GM23338 (cell line): ENCODE measurements at regions not wholly inside any gene's neighbourhood (a gene's known extent, or its start where the extent isn't known, plus 50 kb on each side); places are given as distances from the start of the nearest gene placed in this dataset.

Source experiments
- ATAC-seq: fragments of 200-7000 bp; cut with Tn5 transposase; 3 replicates; pipeline ENCODE4 v1.9.1; 2020
- DNase-seq: peaks from one replicate; pipeline ENCODE4 v3.0.0-alpha.2; 2015; ENCODE audit warnings: low spot score
- H2AFZ ChIP-seq: fragments of 200-600 bp; sonication (generic); 2 replicates; pipeline ENCODE4 v1.8.0; 2016; ENCODE audit warnings: antibody characterized with exemption, mild to moderate bottlenecking, moderate library complexity
- H3F3A ChIP-seq: fragments of 200-600 bp; sonication (generic); replicated peaks from 2 replicates; pipeline ENCODE4 v1.8.0; 2017; ENCODE audit warnings: antibody characterized with exemption, mixed run types, low read depth
- H3K27ac ChIP-seq: fragments of 200-600 bp; sonication (generic); 2 replicates; pipeline ENCODE4 v1.6.1; 2016; ENCODE audit warnings: low read depth
- H3K27me3 ChIP-seq: fragments of 200-600 bp; sonication (generic); 2 replicates; pipeline ENCODE4 v1.8.0; 2016; ENCODE audit warnings: mild to moderate bottlenecking, mixed run types, moderate library complexity; ENCODE audit not compliant: insufficient read depth
- H3K36me3 ChIP-seq: fragments of 200-600 bp; sonication (generic); 2 replicates; pipeline ENCODE4 v1.8.0; 2016; ENCODE audit warnings: mild to moderate bottlenecking; ENCODE audit not compliant: insufficient read depth
- H3K4me1 ChIP-seq: fragments of 200-600 bp; sonication (generic); 2 replicates; pipeline ENCODE4 v1.8.0; 2016; ENCODE audit warnings: mild to moderate bottlenecking, moderate library complexity; ENCODE audit not compliant: insufficient read depth
- H3K4me2 ChIP-seq: fragments of 200-600 bp; sonication (generic); 2 replicates; pipeline ENCODE4 v1.7.1; 2017; ENCODE audit warnings: mixed run types
- H3K4me3 ChIP-seq: fragments of 200-600 bp; sonication (generic); 2 replicates; pipeline ENCODE4 v1.6.1; 2016; ENCODE audit warnings: mixed run types
- H3K79me2 ChIP-seq: fragments of 200-600 bp; sonication (generic); replicated peaks from 2 replicates; pipeline ENCODE4 v1.8.0; 2017; ENCODE audit warnings: mild to moderate bottlenecking; ENCODE audit not compliant: insufficient read depth
- H3K9me2 ChIP-seq: fragments of 200-600 bp; sonication (generic); 2 replicates; pipeline ENCODE4 v1.8.0; 2017; ENCODE audit not compliant: insufficient read depth
- H4K20me1 ChIP-seq: fragments of 200-600 bp; sonication (generic); replicated peaks from 2 replicates; pipeline ENCODE4 v1.8.0; 2017; ENCODE audit warnings: mild to moderate bottlenecking; ENCODE audit not compliant: insufficient read depth
- H3K27ac Mint-ChIP-seq: 2 replicates; pipeline ENCODE4 v1.8.0; 2020; ENCODE audit warnings: inconsistent platforms, mild to moderate bottlenecking, moderate library complexity, mixed read lengths
- H3K27me3 Mint-ChIP-seq: 3 replicates; pipeline ENCODE4 v1.8.0; 2022; ENCODE audit warnings: low read depth, mild to moderate bottlenecking, moderate library complexity, mixed read lengths, inconsistent platforms; ENCODE audit not compliant: insufficient read depth, poor library complexity
- H3K36me3 Mint-ChIP-seq: 3 replicates; pipeline ENCODE4 v1.8.0; 2021; ENCODE audit warnings: low read depth, mild to moderate bottlenecking, inconsistent platforms, moderate library complexity, mixed read lengths
- H3K4me1 Mint-ChIP-seq: 3 replicates; pipeline ENCODE4 v1.8.0; 2020; ENCODE audit warnings: mild to moderate bottlenecking, inconsistent platforms, mixed read lengths
- H3K4me3 Mint-ChIP-seq: 3 replicates; pipeline ENCODE4 v1.8.0; 2021; ENCODE audit warnings: moderate library complexity, mild to moderate bottlenecking, inconsistent platforms, mixed read lengths
- H3K9me3 Mint-ChIP-seq: 3 replicates; pipeline ENCODE4 v1.8.0; 2020; ENCODE audit warnings: moderate library complexity, mild to moderate bottlenecking, inconsistent platforms, mixed read lengths
- CTCF ChIP-seq, 2 experiments: fragments of 200-600 bp in 1 of 2; sonication (generic) in 1 of 2; conservative IDR thresholded peaks; 2 replicates each; pipeline versions ENCODE4 v1.5.1 to v1.6.1; 2016 to 2017; ENCODE audit warnings: antibody characterized with exemption in 2 of 2, low read depth in 2 of 2, mild to moderate bottlenecking in 2 of 2, moderate library complexity in 1 of 2
- ETS1 ChIP-seq: IDR thresholded peaks from 2 replicates; pipeline ENCODE4 v1.6.1; 2016; ENCODE audit warnings: antibody characterized with exemption
- NANOG ChIP-seq: IDR thresholded peaks from 2 replicates; pipeline ENCODE4 v1.6.1; 2016; ENCODE audit warnings: antibody characterized with exemption, borderline replicate concordance
- STAT1 ChIP-seq: IDR thresholded peaks from one replicate; pipeline ENCODE4 v1.6.1; 2016; ENCODE audit warnings: antibody characterized with exemption; ENCODE audit not compliant: unreplicated experiment
- ZNF114 ChIP-seq: fragments of 250-450 bp; sonication (Bioruptor Pico); IDR thresholded peaks from 2 replicates; pipeline ENCODE4 v1.5.0; 2020; ENCODE audit warnings: mild to moderate bottlenecking, moderate library complexity
- ZNF331 ChIP-seq: fragments of 250-450 bp; sonication (Bioruptor Pico); IDR thresholded peaks from 2 replicates; pipeline ENCODE4 v1.5.0; 2020; ENCODE audit warnings: low read depth, mild to moderate bottlenecking, moderate library complexity
- TF ChIP-seq, protein P1 (sequence below): fragments of 250-450 bp; sonication (Bioruptor Pico); IDR thresholded peaks from 2 replicates; pipeline ENCODE4 v1.5.0; 2020; ENCODE audit warnings: mild to moderate bottlenecking, moderate library complexity

DNA sequence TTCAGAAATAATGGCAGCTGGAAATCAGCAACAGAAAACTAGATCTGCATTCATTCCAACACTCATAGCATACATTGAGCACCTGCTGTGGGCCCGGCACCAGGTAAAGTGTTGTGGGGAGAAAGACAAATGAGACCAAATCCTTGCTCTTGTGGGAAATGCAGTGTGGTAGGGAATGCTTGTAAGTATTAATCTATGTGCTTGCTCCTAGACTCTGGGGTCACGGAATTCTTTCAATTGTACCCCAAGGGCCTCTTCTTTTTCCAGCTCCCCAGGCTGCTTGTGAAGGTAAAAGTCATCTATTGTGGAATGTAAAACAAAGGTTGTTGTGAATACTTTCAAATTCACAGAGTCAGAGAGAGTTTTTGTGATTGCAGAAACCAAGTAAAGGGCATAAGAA lies 501.9 kb downstream of the CDK5RAP2 start:
- ATAC-seq (peak; percentile 71), DNase-seq (peak; percentile 16)
- Histone ChIP-seq H3K4me3 (no peak overlapping the region), H3K27ac (peak overlapping the region; percentile 5; the same call in 1 of the 2 replicates), H4K20me1 (no peaks in the 10 kb centered on the region), H3K9me2 (peaks cover 13% of the 10 kb centered on the region), H3K79me2 (no peaks in the 10 kb centered on the region), H3F3A (no peaks in the 10 kb centered on the region), H3K4me2 (no peak overlapping the region), H3K4me1 (peaks cover 3% of the 10 kb centered on the region; the same call in 1 of the 2 replicates), H2AFZ (no peak overlapping the region), H3K36me3 (no peaks in the 10 kb centered on the region), H3K27me3 (no peaks in the 10 kb centered on the region)
- no peaks in the 10 kb centered on the region; the same call in 2 of the 3 replicates for H3K9me3 Mint-ChIP-seq
- TF ChIP-seq ZNF331 (CRISPR knock-in tag) (no peak), STAT1 (no peak), ETS1 (no peak), NANOG (no peak), ZNF114 (CRISPR knock-in tag) (no peak)
- no peak overlapping the region for H3K4me3 Mint-ChIP-seq
- no peak overlapping the region for H3K27ac Mint-ChIP-seq
- H3K4me1 Mint-ChIP-seq = peaks cover 19% of the 10 kb centered on the region
- H3K27me3 Mint-ChIP-seq = peaks cover 2% of the 10 kb centered on the region
- H3K36me3 Mint-ChIP-seq = no peaks in the 10 kb centered on the region; the same call in 2 of the 3 replicates

DNA sequence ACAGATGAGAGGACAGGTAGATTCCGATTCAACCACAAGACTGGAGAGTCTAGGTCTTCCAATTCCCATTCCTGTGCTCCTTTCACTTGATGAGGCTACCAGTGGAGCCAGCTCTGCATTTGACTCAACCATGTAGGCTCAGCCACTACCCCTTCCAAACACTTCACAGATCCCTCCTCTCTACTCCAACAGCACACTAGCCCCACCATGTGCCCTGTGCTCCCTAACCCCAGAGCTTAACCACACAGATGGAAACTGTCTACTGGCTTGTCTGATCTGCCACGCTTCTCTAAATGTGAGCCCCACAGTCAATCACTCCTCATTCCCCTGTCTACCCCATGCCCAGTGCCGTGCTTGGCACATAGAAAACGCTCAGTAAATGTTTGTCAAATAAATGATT lies 508.2 kb downstream of the CDK5RAP2 start:
- Histone ChIP-seq H4K20me1 (no peaks in the 10 kb centered on the region), H3F3A (no peaks in the 10 kb centered on the region), H3K9me2 (no peaks in the 10 kb centered on the region), H3K36me3 (no peaks in the 10 kb centered on the region), H2AFZ (no peak overlapping the region), H3K27ac (no peak overlapping the region), H3K79me2 (no peaks in the 10 kb centered on the region), H3K4me2 (no peak overlapping the region), H3K4me3 (no peak overlapping the region), H3K4me1 (no peaks in the 10 kb centered on the region), H3K27me3 (no peaks in the 10 kb centered on the region)
- Mint-ChIP-seq H3K27ac (no peak overlapping the region), H3K4me3 (no peak overlapping the region), H3K9me3 (no peaks in the 10 kb centered on the region; the same call in 2 of the 3 replicates), H3K4me1 (no peaks in the 10 kb centered on the region), H3K27me3 (no peaks in the 10 kb centered on the region), H3K36me3 (no peaks in the 10 kb centered on the region)
- TF ChIP-seq, protein P1, sequence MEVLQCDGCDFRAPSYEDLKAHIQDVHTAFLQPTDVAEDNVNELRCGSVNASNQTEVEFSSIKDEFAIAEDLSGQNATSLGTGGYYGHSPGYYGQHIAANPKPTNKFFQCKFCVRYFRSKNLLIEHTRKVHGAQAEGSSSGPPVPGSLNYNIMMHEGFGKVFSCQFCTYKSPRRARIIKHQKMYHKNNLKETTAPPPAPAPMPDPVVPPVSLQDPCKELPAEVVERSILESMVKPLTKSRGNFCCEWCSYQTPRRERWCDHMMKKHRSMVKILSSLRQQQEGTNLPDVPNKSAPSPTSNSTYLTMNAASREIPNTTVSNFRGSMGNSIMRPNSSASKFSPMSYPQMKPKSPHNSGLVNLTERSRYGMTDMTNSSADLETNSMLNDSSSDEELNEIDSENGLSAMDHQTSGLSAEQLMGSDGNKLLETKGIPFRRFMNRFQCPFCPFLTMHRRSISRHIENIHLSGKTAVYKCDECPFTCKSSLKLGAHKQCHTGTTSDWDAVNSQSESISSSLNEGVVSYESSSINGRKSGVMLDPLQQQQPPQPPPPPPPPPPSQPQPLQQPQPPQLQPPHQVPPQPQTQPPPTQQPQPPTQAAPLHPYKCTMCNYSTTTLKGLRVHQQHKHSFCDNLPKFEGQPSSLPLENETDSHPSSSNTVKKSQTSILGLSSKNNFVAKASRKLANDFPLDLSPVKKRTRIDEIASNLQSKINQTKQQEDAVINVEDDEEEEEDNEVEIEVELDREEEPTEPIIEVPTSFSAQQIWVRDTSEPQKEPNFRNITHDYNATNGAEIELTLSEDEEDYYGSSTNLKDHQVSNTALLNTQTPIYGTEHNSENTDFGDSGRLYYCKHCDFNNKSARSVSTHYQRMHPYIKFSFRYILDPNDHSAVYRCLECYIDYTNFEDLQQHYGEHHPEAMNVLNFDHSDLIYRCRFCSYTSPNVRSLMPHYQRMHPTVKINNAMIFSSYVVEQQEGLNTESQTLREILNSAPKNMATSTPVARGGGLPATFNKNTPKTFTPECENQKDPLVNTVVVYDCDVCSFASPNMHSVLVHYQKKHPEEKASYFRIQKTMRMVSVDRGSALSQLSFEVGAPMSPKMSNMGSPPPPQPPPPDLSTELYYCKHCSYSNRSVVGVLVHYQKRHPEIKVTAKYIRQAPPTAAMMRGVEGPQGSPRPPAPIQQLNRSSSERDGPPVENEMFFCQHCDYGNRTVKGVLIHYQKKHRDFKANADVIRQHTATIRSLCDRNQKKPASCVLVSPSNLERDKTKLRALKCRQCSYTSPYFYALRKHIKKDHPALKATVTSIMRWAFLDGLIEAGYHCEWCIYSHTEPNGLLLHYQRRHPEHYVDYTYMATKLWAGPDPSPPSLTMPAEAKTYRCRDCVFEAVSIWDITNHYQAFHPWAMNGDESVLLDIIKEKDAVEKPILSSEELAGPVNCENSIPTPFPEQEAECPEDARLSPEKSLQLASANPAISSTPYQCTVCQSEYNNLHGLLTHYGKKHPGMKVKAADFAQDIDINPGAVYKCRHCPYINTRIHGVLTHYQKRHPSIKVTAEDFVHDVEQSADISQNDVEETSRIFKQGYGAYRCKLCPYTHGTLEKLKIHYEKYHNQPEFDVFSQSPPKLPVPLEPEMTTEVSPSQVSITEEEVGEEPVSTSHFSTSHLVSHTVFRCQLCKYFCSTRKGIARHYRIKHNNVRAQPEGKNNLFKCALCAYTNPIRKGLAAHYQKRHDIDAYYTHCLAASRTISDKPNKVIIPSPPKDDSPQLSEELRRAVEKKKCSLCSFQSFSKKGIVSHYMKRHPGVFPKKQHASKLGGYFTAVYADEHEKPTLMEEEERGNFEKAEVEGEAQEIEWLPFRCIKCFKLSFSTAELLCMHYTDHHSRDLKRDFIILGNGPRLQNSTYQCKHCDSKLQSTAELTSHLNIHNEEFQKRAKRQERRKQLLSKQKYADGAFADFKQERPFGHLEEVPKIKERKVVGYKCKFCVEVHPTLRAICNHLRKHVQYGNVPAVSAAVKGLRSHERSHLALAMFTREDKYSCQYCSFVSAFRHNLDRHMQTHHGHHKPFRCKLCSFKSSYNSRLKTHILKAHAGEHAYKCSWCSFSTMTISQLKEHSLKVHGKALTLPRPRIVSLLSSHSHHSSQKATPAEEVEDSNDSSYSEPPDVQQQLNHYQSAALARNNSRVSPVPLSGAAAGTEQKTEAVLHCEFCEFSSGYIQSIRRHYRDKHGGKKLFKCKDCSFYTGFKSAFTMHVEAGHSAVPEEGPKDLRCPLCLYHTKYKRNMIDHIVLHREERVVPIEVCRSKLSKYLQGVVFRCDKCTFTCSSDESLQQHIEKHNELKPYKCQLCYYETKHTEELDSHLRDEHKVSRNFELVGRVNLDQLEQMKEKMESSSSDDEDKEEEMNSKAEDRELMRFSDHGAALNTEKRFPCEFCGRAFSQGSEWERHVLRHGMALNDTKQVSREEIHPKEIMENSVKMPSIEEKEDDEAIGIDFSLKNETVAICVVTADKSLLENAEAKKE (CRISPR knock-in tag) = no peak
- peak in 1 of 2 experiments; percentile 57; a peak in 2 of 4 replicates for TF ChIP-seq CTCF (conservative IDR thresholded peaks at IDR 0.05; ENCODE audit: low read depth in 2 of 2)
- DNase-seq (peak; percentile 12), ATAC-seq (peak; percentile 77)
